C4-2B (cell line): ENCODE measurements at regions not wholly inside any gene's neighbourhood (a gene's known extent, or its start where the extent isn't known, plus 50 kb on each side); places are given as distances from the start of the nearest gene placed in this dataset.

ENCODE experiments used
- ZFX ChIP-seq: fragments of 450-650 bp; IDR thresholded peaks from 2 replicates; pipeline ENCODE4 v1.6.1; 2017
- TF ChIP-seq, protein P1 (sequence below): fragments of 450-650 bp; conservative IDR thresholded peaks from 2 replicates; pipeline ENCODE4 v1.5.1; 2017; ENCODE audit warnings: mild to moderate bottlenecking

DNA sequence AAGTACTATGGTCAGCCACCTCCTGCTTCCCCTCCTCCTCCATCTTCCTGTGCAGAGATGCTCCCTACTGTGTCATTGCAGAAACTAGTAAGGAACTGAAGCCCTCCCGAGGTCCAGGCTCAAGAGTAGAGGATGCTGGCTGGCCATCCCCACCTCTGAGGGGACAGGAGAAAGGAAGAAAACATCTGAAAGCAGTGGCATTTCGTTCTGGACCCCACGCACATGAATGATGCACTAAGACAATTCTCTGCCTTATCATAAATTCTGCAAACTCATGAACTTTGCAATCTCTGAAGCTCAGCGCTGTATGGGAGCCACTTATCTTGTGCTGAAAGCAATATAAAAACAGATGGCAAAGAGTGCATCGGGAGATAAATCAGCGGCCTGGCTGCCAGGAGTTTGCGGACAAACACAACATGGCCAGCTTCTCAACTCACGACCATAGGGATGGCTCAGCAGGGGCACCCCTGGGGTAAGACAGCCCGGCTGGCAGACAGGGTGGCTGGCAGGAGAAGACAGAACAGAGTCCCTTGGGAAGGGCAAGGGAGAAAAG lies 306.4 kb downstream of the NXPE2 start:
- TF ChIP-seq, protein P1, sequence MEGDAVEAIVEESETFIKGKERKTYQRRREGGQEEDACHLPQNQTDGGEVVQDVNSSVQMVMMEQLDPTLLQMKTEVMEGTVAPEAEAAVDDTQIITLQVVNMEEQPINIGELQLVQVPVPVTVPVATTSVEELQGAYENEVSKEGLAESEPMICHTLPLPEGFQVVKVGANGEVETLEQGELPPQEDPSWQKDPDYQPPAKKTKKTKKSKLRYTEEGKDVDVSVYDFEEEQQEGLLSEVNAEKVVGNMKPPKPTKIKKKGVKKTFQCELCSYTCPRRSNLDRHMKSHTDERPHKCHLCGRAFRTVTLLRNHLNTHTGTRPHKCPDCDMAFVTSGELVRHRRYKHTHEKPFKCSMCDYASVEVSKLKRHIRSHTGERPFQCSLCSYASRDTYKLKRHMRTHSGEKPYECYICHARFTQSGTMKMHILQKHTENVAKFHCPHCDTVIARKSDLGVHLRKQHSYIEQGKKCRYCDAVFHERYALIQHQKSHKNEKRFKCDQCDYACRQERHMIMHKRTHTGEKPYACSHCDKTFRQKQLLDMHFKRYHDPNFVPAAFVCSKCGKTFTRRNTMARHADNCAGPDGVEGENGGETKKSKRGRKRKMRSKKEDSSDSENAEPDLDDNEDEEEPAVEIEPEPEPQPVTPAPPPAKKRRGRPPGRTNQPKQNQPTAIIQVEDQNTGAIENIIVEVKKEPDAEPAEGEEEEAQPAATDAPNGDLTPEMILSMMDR: no peak
- TF ChIP-seq ZFX: no peak
